Stimulated activated naive CD4-positive, alpha-beta T cell (primary cell): ENCODE measurements at regions not wholly inside any gene's neighbourhood (a gene's known extent, or its start where the extent isn't known, plus 50 kb on each side); places are given as distances from the start of the nearest gene placed in this dataset.

Experiments used
- DNase-seq, 6 experiments: peaks; one replicate each; lab custom pipeline; 2025; lab: John Stamatoyannopoulos, UW

DNA sequence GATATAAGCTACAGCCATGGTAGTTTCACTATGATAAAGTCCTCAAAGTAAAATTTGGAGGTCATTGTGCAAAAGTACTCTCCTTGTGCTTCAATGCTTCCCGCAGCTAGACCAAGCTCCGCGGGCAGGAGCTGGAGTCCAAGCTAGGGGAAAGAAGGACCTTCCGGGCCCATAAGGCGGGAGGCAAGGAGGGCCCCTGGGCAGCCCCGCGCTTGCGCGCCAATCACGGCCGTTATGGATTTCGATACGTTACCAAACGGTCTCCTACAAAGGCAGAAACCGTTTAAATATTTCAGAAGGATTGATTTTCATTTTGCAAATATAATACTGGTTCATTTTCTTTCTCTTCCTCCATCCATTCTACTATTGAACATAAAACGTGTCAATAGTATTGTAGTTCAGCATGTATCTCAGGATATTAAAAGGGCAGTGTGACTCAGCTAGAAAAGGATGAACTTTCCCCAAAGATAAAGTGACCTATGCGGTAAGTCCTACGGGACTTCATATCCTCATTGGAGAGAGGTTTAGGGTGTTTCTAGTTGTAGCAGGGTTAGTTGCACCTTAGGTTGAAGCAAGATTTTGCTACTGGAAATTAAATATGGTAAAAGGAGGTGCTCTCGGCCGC is 128.0 kb downstream of the KIF20B start:
- no peak for DNase-seq

DNA sequence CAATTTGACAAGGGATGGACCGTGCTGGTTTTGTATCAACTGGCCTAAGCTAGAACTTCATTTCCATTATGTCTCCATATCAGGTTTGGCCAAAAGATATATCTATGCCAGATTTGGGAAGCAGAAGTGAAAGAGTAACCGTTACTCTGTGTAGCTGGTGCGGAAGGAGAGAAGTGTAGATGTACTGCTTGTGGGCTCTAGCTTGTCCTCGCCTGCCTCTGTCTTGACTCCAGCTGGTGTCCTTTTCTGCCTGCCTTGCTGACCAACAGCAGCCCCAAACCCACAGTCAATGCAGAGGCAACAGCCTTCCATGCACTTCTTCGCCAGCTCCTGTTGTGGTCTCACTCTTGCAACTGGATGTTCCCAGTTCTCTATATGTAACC is 128.5 kb downstream of the KIF20B start:
- no peak for DNase-seq

DNA sequence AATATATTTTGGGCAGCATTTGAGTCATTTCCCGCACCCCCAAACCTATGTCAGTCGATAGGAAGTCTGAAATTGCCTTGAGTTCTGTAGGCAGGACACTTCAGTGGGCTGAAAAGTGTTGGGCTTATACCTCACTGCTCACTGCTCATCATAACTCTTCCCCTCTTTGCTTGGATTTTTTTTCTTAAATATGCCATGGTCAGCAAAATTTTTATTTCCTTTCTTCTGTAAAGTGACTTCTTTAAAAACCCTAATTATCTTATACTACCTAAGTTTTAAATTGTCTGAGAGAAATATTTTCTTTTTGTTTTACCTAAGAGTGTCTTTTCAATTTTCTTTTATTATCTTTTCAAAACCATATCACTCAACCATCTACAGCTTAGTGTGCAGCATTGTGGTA is 129.2 kb downstream of the KIF20B start:
- no peak for DNase-seq

DNA sequence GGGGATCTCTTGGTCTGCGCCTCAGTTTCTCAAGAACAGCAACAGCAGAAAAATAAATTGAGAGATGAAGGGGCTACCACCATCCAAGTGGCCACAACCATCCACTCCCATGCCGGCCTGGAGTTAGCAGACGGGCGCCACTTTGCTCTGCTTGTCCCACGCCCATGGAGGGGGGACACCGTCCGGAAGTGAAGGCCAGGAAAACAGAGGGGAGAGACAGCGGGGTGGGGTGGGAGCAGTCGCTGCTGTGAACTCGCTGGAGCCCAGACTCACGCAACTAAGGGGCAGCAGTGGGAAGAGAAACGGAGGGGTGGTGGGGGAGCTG is 135.4 kb downstream of the KIF20B start:
- no peak for DNase-seq

DNA sequence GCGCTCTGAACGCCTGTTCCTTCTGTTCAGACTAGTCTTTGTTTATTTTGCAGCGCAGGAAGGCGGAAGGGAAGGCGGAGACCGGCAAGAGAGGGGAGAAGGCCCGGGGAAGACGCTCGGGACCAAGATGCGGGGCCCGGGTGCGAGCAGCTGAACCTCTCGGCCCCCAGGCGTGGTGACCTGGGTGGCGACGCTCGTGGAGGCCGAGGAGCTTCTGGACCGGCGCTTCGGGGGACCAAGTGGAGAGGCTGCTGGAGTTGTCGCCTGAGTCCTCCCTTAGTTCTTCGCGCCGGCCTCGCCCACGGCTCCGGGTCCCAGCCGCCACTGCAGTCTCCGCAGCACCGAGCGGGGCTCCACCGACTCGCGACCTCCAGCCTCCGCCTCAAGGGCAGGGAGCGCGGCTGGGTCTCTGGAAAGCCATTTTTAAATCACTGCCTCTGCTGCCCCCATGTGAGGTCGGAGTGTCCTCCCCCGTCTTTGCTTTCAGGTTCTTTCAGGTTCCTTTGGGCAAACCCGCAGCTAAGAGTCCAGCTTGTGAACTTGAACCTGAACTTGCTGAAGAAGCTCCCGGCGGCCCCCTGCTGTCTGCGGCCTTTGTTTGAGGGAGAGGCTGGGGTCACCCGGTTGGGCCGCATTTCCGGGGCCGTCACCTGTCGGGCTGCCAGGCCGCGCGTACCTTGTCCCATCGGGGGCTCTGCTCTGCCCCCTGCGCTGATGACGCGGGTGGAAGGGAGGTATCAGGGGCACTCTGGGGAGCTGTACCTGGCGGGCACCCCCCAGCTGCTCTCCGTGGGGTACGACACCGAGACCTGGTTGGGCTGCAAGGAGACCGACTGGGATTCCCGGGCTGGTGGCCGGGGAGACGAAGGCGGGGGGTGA is 136.0 kb downstream of the KIF20B start:
- DNase-seq: peak in 5 of 6 experiments; percentile 7 to 64 (median 25)

DNA sequence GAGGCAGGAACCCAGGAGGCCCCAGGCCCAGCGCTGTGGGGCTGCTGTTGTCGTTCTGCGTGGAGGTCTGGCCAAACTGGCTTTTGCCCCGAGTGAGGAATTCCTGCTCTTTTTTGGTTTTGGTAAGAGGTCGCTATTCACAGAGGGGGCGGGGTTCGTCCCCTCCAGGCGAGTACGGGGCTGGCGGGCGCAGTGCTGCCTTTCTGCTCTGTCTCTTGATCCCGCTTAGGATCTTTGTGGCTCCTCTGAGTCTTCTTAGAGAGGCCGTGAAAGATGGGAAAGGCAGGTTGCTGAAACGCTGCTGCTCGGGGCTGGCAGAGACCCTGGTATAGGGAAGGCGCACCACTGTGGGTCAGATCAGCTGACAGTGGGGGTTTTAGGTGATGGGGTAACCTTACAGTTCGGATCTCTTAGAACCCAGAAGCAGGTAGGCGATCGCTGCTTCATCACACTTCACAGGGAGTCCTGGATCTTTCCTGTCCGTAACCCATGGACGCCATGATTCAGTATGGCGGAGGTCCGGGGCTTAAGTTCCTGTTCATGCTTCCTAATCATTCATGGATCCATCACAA is 136.7 kb downstream of the KIF20B start:
- peak in 1 of 6 experiments; percentile 29 for DNase-seq

DNA sequence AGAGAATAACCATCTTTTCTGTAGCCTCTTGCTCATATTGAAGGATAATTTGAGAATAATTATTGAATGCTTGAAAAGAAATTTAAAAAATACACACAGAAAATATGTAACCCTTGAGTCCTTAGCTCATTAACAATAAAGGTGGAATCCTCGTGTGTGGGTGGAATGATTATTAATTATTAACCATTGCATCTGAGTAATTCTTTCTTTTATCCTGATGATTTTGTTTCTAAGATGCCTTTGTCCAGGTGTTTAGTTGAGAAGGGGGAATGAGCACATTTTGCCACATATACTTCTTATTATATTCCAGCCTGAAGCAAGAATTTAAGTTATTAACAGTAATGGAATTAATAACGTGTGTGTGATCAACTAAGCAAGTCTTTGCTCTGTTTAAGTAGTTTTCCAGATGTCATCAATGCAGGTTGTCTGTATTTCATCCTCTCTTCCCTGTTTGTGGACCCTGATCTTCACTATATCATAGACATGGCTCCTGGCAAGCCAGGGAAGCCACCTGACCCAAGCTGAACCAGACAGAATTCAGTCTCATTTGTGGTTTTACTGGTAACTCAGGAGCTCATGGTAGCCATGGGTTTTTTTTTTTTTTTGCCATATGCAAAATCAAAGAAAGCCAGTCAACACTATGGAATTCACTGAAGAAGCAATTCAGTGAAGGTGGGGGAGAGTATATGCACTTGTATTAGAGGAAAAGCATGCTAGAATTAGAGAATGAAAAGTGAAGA is 144.3 kb downstream of the KIF20B start:
- DNase-seq: no peak

DNA sequence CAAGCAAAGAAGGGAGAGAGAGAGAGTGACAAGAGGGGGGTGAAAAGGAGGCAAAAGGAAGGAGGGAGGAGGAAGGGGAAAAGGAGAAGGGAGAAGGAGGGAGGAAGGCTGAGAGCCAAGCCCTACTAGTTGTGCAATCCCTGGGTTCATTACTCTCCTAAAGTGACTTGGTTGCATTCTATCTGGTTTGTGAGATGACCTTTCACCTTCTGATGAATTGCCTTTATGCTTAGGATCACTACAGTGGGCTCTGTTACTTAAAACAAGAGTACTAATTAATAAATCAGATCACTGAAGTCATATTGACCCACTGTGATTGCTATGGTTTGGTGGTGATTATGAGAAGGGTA is 144.9 kb downstream of the KIF20B start:
- no peak for DNase-seq

DNA sequence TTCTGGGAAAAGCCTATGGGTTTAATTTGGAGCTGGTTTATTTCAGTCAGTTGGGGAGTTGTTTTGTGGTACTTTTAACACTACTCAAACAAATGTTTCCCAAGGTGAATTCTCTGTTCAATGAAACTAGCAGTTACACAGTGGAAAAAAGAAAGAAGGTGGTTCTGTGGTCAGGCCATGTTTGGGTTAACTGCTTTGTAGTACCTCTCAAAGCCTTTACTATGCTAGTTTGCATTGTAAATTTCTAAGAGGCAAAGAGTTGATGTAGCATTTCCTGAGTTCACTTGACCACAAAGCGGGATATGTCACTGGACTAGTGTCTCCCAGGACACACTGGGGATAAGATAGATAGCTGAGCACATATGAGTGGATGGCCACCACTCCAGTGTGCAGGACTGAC is 145.4 kb downstream of the KIF20B start:
- no peak for DNase-seq

DNA sequence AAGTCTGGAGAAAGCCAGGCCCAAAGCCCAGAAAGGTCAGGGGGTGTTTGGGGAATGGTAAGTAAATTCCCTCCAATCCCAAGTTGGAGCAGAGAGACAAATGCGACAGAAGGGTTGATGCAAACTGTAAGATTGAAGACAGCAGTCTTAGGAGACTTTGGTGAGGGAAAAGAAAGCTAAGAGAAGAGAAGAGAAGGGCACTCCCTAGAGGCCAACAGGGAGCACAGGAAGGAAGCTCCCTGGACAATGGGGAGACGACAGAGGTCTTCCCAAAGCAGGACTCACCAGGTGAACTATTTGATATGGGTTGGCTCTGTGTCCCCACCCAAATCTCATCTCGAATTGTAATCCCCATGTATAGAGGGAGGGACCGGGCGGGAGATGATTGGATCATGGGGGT is 151.5 kb downstream of the KIF20B start:
- no peak for DNase-seq

DNA sequence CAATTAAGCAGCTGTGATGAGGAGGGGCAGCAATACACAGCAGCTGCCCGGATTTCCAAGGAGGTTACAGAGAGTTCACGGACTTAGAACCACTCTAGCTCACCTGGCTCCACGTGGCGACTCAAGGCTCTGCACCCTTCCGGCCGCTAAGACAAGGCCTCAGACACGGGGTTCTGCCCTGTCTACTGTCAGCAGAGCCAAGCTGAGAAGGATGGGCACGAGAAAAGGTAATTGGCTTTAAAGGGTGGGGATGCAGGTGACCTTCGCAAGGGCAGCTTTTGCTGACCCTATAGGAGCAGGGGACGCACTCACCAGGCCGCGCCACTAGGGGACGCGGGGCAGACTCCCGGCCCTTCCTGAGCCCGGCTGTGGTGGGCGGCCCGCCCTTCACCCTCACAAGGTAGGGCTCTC is 152.4 kb downstream of the KIF20B start:
- no peak for DNase-seq

DNA sequence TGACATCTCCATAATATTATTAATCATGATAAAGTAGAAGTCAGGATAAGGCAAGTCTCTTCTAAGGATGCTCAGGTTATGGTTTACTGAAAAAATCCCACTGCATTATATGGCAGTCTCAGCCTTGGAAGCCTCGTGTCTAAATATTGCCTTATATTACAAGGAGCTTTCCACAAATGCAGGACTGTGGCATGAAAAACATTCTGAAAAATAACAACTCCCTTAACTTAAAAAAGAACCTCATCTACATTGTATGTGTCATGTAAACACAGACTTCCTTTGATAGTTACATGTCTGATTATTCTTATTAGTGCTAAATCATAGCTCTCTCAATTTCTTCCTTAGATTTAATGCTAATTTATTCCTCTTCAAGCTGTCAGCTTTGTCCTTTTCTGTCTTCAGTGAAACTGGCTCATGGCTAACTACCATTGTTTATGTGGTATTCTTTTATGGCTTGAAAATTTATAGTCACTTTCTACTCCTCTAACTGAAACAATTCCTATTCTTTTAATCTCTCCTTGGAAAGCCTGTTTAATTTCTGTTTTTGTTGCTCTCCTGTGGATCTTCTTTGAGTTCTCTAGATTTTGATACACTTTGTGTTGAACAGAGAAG is 156.1 kb downstream of the KIF20B start:
- no peak for DNase-seq

DNA sequence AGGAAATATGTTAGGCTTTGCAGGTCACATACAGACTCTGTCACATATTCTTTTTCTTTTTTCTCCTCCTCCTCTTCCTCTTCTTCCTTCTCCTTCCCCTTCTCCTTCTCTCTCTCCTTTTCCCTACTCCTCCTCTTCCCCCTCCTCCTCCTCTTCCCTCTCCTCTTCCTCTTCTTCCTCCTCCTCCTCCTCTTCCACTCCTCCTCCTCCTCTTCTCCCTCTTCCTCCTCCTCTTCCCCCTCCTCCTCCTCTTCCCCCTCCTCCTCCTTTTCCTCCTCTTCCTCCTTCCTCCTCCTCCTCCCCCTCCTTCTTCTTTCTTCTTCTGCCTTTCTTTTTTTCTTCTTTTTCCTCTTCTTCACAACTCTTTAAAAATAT is 159.8 kb downstream of the KIF20B start:
- DNase-seq: no peak

DNA sequence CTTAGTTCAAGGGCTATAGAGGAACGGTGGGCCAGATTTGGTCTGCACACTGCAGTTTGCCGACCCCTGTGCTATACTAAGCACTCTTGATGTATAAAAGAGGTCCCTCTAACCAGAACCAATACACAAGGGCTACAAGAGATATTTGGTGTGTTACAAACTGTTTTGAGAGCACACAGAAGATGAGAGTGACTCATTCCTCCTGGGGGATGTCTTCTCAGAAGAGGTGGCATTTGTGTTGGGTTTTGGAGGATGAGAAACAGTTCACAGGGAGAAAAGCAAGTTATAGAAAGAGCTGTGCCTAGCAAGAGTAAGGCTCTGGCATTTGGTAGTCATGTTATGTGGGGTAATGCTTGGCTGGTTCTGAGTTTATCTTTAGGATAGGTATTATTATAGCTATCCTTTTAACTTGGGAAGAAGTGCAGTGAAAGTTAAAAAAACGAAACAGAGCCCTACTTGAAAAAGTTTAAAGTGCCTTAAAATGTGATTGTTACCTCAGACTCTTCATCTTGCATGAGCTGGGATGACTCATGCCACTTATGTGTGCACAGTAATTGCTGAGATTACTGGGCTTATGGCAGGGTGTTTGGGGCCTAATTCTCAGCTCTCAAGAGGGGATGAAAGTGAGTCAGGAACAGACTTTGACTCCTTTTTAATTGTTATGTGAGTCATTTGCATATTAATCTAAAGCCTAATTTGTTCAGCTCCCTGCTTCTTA is 160.4 kb downstream of the KIF20B start:
- no peak for DNase-seq

DNA sequence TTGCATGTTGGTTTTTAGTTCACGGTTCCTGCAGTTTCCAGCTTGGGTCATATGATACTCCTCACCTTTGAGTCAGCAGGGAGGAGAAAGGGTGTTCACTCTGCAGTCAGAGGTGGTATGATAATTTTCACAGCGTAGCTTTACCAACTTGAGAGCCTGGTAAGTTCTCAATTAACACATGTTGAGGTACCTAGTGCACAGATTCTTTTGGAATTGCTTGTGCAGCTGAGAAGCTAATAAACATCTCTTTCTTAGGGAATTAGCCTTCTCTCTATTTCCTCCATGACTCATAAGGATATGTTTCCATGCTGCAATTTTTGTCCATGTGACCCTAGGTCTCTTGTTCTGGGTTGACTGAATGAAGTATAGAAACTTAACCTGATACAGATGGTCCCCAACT is 166.6 kb downstream of the KIF20B start:
- no peak for DNase-seq

DNA sequence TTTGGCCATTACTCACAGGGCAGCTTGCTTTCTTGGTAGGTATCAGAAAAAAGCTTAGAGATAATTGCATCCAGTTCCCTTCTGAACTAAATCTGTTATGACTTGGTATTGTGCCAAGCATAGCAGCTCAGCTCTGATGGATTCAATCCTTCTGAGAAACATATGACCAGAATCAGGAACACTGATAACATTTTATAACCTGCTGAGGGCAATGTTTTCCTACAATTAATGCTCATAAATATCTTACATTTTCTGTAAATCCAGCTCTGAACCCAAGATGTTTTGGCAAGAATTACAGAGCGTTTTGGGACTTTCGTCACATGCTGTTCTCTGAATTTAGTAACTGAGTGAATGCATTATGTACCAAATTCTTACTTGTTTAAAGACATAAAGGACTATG is 167.8 kb downstream of the KIF20B start:
- no peak for DNase-seq

DNA sequence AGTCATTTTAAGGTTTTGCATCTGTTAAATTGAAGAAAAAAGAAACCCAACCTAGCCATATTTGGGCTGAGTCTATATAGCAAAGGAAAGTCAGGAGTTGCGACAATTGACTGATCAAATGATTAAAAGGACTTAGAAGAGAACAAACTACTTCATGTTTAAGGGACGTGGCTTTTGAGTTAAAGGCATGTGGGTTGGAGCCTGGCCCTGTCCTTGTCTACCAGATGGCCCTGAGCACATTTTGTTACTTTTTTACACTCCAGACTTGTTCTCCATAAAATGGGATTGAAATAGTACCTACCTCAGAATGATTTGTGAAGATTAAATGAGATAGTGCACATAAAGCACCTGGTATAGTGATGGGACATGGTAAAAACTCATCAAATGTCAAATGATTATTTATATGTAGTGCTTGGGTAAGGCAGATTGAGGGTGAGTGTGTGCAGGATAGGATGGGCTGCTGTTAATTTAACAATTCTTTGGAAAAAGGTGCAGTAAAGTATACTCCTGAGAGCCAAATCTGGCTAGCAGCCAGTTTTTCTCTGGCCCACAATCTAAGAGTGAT is 168.3 kb downstream of the KIF20B start:
- no peak for DNase-seq

DNA sequence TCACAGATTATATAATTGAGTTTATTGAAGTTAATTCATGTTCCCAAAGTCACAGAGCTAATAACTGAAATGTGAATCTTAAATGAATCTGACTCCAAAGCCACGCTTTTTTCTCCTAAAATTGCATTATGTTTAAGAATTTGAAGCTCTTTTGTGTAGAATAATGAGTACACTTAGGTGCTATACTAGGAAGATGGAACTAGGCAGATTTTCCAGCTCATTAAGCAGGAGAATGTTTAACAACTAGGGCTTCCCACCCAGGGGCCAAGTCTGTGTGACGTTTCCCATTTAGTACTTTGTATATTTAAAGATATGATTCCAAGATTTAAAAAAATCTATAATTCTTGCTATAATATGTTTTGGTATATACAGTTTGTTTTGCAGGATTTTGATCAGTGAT is 169.5 kb downstream of the KIF20B start:
- DNase-seq: no peak

DNA sequence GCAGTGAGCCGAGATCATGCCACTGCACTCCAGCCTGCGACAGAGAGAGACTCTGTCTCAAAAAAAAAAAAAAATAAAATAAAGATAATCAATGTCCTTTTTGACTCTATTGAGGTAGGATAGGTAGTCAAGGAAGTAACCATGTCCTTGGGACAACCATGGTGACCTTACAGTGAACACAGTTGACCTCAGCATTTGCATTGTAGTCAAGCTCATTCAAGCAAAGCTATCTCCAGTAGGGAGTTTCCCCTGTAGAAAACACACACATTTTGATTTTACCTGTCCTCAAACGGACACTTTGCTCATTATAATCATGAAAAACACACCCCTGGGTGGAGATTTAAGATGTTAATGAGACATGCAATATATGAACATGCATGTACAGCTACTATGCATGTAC is 171.7 kb downstream of the KIF20B start:
- no peak for DNase-seq

DNA sequence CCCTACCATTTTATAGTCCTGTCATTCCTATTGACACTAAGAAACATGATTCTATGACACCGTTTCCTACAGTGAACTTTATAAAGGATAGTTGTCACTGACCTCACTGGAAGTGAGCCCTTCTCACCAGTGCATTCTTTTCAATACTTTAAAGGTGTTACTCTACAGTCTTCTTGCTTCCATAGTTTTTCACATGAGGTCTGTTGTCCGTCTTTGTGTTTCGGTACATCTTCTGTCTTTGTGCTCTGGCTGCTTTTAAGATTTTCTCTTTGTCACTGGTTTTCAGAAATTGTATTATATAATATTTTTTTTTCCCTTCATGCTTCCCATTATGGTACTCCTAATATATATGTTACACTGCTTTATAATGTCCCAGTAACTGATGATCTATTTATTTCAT is 174.2 kb downstream of the KIF20B start:
- no peak for DNase-seq

DNA sequence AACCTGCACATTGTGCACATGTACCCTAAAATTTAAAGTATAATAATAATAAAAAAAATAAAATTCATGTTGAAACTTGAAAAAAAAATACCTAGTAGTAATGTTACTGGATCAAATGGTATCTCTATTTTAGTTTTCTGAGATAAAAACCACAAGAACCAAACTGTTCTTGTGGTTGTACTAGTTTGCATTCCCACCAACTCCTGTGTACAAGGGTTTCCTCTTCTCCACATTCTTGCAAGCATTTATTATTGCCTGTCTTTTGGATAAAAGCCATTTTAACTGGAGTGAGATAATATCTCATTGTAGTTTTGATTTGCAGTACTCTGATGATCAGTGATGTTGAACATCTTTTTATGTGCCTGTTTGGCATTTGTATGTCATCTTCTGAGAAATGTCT is 177.7 kb downstream of the KIF20B start:
- DNase-seq: no peak

DNA sequence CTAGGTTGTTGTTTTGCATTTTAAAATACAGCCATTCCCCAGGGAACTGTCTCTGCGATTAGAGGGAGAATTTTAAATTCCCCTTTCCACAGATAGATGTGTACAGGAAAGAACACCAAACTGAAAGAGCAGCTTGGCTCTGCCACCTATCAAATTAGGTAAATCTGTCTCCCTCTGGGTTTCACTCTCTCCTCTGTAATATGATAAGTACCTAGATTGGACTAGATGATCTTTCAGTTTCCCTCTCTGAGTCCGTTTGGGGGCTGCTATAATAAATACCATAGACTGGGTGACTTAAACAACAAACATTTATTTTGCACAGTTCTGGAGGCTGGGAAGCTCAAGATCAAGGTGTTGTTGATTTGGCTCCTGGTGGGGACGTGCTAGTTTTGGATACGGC is 186.0 kb downstream of the KIF20B start:
- DNase-seq: no peak
